ENCODE measurements at regions not wholly inside any gene's neighbourhood (a gene's known extent, or its start where the extent isn't known, plus 50 kb on each side); places are given as distances from the start of the nearest gene placed in this dataset.

GRCh38 chr7:13433946-13434345, 555.5 kb downstream of the ETV1 start:
- Mint-ChIP-seq H3K4me3 (ENCODE audit: low read depth, unreplicated experiment) (no peak overlapping the region), H3K36me3 (ENCODE audit: insufficient read depth, unreplicated experiment) (no peaks in the 10 kb centered on the region)
- CTCF ChIA-PET: interaction anchor here (0.7 kb wide), 1 partner anchor 14 kb away, joined by 3 read pairs; no protein-coding TSS in a partner anchor

GRCh38 chr7:13442226-13442625, 547.2 kb downstream of the ETV1 start:
- no peaks in the 10 kb centered on the region for H3K9me3 Mint-ChIP-seq (ENCODE audit: low read depth, unreplicated experiment)
- no peak for DNase-seq
- no peaks in the 10 kb centered on the region for H3K4me1 Mint-ChIP-seq (ENCODE audit: low read depth, unreplicated experiment)
- H3K27ac Mint-ChIP-seq (ENCODE audit: unreplicated experiment): no peak overlapping the region
- H3K36me3 Mint-ChIP-seq (ENCODE audit: insufficient read depth, unreplicated experiment): no peaks in the 10 kb centered on the region
- TF ChIP-seq CTCF (IDR thresholded peaks at IDR 0.05; ENCODE audit: unreplicated experiment): no peak
- H3K4me3 Mint-ChIP-seq (ENCODE audit: low read depth, unreplicated experiment): no peak overlapping the region
- intact Hi-C loops (cut with micrococcal nuclease; ENCODE audit: unreplicated experiment): no loop called here
- CTCF ChIA-PET: no interaction called here
- no peaks in the 10 kb centered on the region for H3K27me3 Mint-ChIP-seq (ENCODE audit: unreplicated experiment)
- no TSS peak for BruUV-seq (replicated peaks)

More at GRCh38 chr7:13433946-13434345, 555.5 kb downstream of the ETV1 start:
- TF ChIP-seq CTCF (IDR thresholded peaks at IDR 0.05; ENCODE audit: unreplicated experiment): no peak
- BruUV-seq (replicated peaks): no TSS peak
- no peaks in the 10 kb centered on the region for H3K9me3 Mint-ChIP-seq (ENCODE audit: low read depth, unreplicated experiment)
- no peak overlapping the region for H3K27ac Mint-ChIP-seq (ENCODE audit: unreplicated experiment)
- H3K27me3 Mint-ChIP-seq (ENCODE audit: unreplicated experiment): no peaks in the 10 kb centered on the region
- intact Hi-C loops (cut with micrococcal nuclease; ENCODE audit: unreplicated experiment): no loop called here
- no peak for DNase-seq
- H3K4me1 Mint-ChIP-seq (ENCODE audit: low read depth, unreplicated experiment): no peaks in the 10 kb centered on the region

- H3K9me3 Mint-ChIP-seq (ENCODE audit: low read depth, unreplicated experiment): peaks cover 4% of the 10 kb centered on the region
- H3K4me1 Mint-ChIP-seq (ENCODE audit: low read depth, unreplicated experiment): no peaks in the 10 kb centered on the region
- no peaks in the 10 kb centered on the region for H3K36me3 Mint-ChIP-seq (ENCODE audit: insufficient read depth, unreplicated experiment)
- no peak for TF ChIP-seq CTCF (IDR thresholded peaks at IDR 0.05; ENCODE audit: unreplicated experiment)
- no peak overlapping the region for H3K4me3 Mint-ChIP-seq (ENCODE audit: low read depth, unreplicated experiment)
- CTCF ChIA-PET: interaction anchor here (0.5 to 0.9 kb wide), 2 partner anchors 12 to 13 kb away, joined by 3 read pairs; no protein-coding TSS in a partner anchor
- DNase-seq: no peak
- no peak overlapping the region for H3K27ac Mint-ChIP-seq (ENCODE audit: unreplicated experiment)
- no peaks in the 10 kb centered on the region for H3K27me3 Mint-ChIP-seq (ENCODE audit: unreplicated experiment)
- intact Hi-C loops (cut with micrococcal nuclease; ENCODE audit: unreplicated experiment): no loop called here
- BruUV-seq (replicated peaks): no TSS peak
These were observed 541.8 kb downstream of the ETV1 start for GRCh38 chr7:13447637-13448036.

- TF ChIP-seq CTCF (IDR thresholded peaks at IDR 0.05; ENCODE audit: unreplicated experiment): no peak
- CTCF ChIA-PET: no interaction called here
- Mint-ChIP-seq H3K4me3 (ENCODE audit: low read depth, unreplicated experiment) (no peak overlapping the region), H3K27me3 (ENCODE audit: unreplicated experiment) (no peaks in the 10 kb centered on the region), H3K27ac (ENCODE audit: unreplicated experiment) (no peak overlapping the region), H3K9me3 (ENCODE audit: low read depth, unreplicated experiment) (peaks cover 4% of the 10 kb centered on the region), H3K4me1 (ENCODE audit: low read depth, unreplicated experiment) (no peaks in the 10 kb centered on the region), H3K36me3 (ENCODE audit: insufficient read depth, unreplicated experiment) (no peaks in the 10 kb centered on the region)
- BruUV-seq (replicated peaks): no TSS peak
- intact Hi-C loops (cut with micrococcal nuclease; ENCODE audit: unreplicated experiment): no loop called here
- no peak for DNase-seq
These were observed 541.2 kb downstream of the ETV1 start for GRCh38 chr7:13448243-13448642.
